ENCODE measurements at regions not wholly inside any gene's neighbourhood (a gene's known extent, or its start where the extent isn't known, plus 50 kb on each side); places are given as distances from the start of the nearest gene placed in this dataset.

GRCh38 chr2:13009027-13009642, 292.4 kb downstream of the TRIB2 start:
- Histone ChIP-seq H3K4me1 (peaks cover 0 to 28% (median 12%) of the 10 kb centered on the region in 12 donors), H3K4me3 (no peak overlapping the region), H3K27me3 (peaks cover 0 to 2% (median 0%) of the 10 kb centered on the region in 9 donors), H3K36me3 (no peaks in the 10 kb centered on the region), H3K9me3 (no peaks in the 10 kb centered on the region), H3K27ac (no peak overlapping the region)
- TF ChIP-seq, protein P1, sequence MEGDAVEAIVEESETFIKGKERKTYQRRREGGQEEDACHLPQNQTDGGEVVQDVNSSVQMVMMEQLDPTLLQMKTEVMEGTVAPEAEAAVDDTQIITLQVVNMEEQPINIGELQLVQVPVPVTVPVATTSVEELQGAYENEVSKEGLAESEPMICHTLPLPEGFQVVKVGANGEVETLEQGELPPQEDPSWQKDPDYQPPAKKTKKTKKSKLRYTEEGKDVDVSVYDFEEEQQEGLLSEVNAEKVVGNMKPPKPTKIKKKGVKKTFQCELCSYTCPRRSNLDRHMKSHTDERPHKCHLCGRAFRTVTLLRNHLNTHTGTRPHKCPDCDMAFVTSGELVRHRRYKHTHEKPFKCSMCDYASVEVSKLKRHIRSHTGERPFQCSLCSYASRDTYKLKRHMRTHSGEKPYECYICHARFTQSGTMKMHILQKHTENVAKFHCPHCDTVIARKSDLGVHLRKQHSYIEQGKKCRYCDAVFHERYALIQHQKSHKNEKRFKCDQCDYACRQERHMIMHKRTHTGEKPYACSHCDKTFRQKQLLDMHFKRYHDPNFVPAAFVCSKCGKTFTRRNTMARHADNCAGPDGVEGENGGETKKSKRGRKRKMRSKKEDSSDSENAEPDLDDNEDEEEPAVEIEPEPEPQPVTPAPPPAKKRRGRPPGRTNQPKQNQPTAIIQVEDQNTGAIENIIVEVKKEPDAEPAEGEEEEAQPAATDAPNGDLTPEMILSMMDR (IDR thresholded peaks at IDR 0.05): no peak
- TF ChIP-seq POLR2A (IDR thresholded peaks at IDR 0.05): no peak
- whole genome bisulfite sequencing, 4 donors: 89 to 93% (median 91%) methylated on average over 5 of the region's 5 CpGs
- intact Hi-C loops (cut with DNase I): loop anchor here (2.0 to 10.0 kb wide), 19 partner anchors 74 to 1314 kb away; partner anchors contain the start of gene TRIB2 (in 1 of the 10)
- ATAC-seq (no peak), DNase-seq (no peak)

DNA sequence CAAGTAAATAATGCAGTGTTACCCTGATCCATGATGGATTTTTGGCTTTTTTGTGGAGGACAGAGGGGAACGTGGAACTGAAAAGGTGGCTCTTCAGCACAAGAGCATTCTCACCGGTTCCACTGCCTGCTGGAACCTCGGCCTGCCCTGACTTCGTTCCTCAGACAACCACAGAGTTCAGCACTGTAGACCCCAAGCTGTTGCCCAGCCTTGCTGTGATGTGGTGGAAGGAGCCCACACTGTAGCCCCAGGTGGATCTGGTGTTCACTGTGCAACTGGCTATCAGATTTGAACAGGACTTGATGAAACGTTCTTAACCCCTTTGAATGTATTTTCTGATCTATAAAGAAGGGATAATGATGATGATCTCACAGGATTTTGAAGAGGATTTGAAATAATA, 293.5 kb downstream of the TRIB2 start:
- ATAC-seq: no peak
- 78 to 84% (median 81%) methylated on average over 5 of the region's 5 CpGs for WGBS, 4 donors
- Histone ChIP-seq H3K36me3 (no peaks in the 10 kb centered on the region), H3K4me1 (peaks cover 0 to 24% (median 12%) of the 10 kb centered on the region in 12 donors), H3K27ac (no peak overlapping the region), H3K27me3 (peaks cover 0 to 2% (median 0%) of the 10 kb centered on the region in 9 donors), H3K4me3 (no peak overlapping the region), H3K9me3 (no peaks in the 10 kb centered on the region)
- no peak for TF ChIP-seq POLR2A (IDR thresholded peaks at IDR 0.05)
- TF ChIP-seq, protein P1 (IDR thresholded peaks at IDR 0.05): no peak
- DNase-seq: no peak
- intact Hi-C loops (cut with DNase I): no loop called here

DNA sequence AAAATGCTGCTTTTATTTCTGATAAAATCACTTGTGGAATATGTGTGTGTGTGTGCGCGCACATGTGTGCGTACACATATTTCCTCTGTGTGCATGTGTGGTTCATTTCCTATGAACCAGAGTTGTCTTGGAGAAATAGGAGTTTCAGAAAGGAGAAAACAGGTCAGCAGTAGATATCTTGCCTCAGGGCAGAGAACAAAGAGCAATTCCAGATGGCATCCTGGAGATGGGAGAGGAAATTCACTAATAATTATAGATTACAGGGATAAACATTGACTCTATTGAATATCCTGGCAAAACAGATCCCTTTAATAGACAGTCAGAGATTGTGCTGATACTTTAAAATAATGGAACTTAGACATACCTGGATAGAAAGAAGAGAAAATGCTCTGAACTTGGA, 298.0 kb downstream of the TRIB2 start:
- Histone ChIP-seq H3K4me1 (no peaks in the 10 kb centered on the region), H3K27ac (no peak overlapping the region), H3K36me3 (no peaks in the 10 kb centered on the region), H3K27me3 (peaks cover 0 to 2% (median 0%) of the 10 kb centered on the region in 9 donors), H3K9me3 (no peaks in the 10 kb centered on the region), H3K4me3 (no peak overlapping the region)
- WGBS, 4 donors: 66 to 81% (median 76%) methylated on average over 3 of the region's 3 CpGs
- DNase-seq: no peak
- no peak for ATAC-seq
- no peak for TF ChIP-seq POLR2A (IDR thresholded peaks at IDR 0.05)
- TF ChIP-seq, protein P1 (IDR thresholded peaks at IDR 0.05): no peak
- intact Hi-C loops (cut with DNase I): no loop called here

DNA sequence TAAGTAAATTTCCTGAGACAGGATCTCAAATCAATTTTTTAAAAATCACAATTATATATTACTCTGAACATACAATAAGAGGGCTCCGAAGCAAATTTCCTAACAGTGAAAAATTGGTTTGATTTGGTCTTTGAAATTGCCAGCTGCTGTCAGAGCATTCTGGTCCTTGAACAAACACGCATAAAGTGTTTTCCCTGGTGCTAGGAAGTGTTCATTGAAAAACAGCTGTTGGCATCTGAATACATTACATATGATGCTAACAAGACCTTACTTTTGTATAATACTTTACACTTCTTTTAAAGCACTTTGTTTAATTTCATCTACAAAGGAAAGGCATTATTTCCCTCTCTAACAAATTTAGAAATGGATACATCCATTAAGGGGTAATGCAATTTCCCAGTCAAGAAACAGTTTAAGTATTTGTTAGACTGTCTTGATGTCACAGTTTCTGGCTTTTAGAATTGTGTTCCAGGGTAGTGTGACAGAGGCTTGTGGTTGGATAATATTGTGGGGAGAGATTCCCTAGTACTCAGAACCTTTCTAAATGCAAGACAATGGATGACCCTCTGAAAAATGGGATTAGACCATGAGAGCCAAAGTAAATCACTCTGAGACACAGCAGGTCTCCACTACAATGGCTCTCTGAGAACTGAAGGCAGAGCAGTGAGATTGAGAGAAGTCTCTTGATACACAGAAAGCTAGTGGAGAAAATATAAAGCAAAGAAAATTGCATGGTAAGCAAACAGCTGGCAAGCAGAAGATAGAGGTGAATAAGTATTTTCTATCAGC, 299.0 kb downstream of the TRIB2 start:
- Histone ChIP-seq H3K27me3 (peaks cover 0 to 2% (median 0%) of the 10 kb centered on the region in 9 donors), H3K4me1 (peaks cover 0 to 2% (median 0%) of the 10 kb centered on the region in 12 donors), H3K9me3 (no peaks in the 10 kb centered on the region), H3K27ac (no peak overlapping the region), H3K36me3 (no peaks in the 10 kb centered on the region), H3K4me3 (no peak overlapping the region)
- intact Hi-C loops (cut with DNase I): no loop called here
- TF ChIP-seq, protein P1 (IDR thresholded peaks at IDR 0.05): no peak
- no peak for TF ChIP-seq POLR2A (IDR thresholded peaks at IDR 0.05)
- DNase-seq: no peak
- 90 to 99% (median 91%) methylated on average over 2 of the region's 2 CpGs for WGBS, 4 donors
- ATAC-seq: no peak

All from heart left ventricle (tissue), 16 donors.